HG03066 (cell line): ENCODE measurements at regions not wholly inside any gene's neighbourhood (a gene's known extent, or its start where the extent isn't known, plus 50 kb on each side); places are given as distances from the start of the nearest gene placed in this dataset.

Experiments
- ATAC-seq: cut with Tn5 transposase; IDR thresholded peaks from one replicate; pipeline ENCODE4 v1.9.1; 2021; ENCODE audit warnings: low read depth; ENCODE audit not compliant: unreplicated experiment

GRCh38 chr21:35100349-35100811 is 51.3 kb upstream of the RUNX1 start:
- no peak for ATAC-seq

- ATAC-seq, result no peak
Observed at GRCh38 chr21:35099310-35099709, 50.2 kb upstream of the RUNX1 start.
